ENCODE measurements at regions not wholly inside any gene's neighbourhood (a gene's known extent, or its start where the extent isn't known, plus 50 kb on each side); places are given as distances from the start of the nearest gene placed in this dataset.

GRCh38 chr13:105052711-105053110 lies 1482.8 kb downstream of the EFNB2 start:
- TF ChIP-seq ZNF660 (tag by site-specific recombination; IDR thresholded peaks at IDR 0.05) (no peak), ATF2 (tag by site-specific recombination; IDR thresholded peaks at IDR 0.05; ENCODE audit: low read depth) (no peak), ZXDB (tag by site-specific recombination; IDR thresholded peaks at IDR 0.05) (no peak), GLIS2 (tag by site-specific recombination; IDR thresholded peaks at IDR 0.05) (no peak), ZNF580 (tag by site-specific recombination; IDR thresholded peaks at IDR 0.05) (no peak), YY2 (tag by site-specific recombination; IDR thresholded peaks at IDR 0.05) (no peak), CTCF (tag by site-specific recombination; IDR thresholded peaks at IDR 0.05) (no peak), OSR2 (tag by site-specific recombination; IDR thresholded peaks at IDR 0.05) (no peak), OVOL3 (tag by site-specific recombination; IDR thresholded peaks at IDR 0.05) (no peak), ZNF174 (tag by site-specific recombination; IDR thresholded peaks at IDR 0.05) (no peak), ZNF221 (tag by site-specific recombination; IDR thresholded peaks at IDR 0.05; ENCODE audit: borderline replicate concordance) (no peak), PATZ1 (tag by site-specific recombination; IDR thresholded peaks at IDR 0.05) (no peak), ZNF549 (tag by site-specific recombination; IDR thresholded peaks at IDR 0.05) (no peak), PRDM4 (tag by site-specific recombination; IDR thresholded peaks at IDR 0.05) (no peak)
